Transverse colon (tissue), 4 donors: ENCODE measurements at regions not wholly inside any gene's neighbourhood (a gene's known extent, or its start where the extent isn't known, plus 50 kb on each side); places are given as distances from the start of the nearest gene placed in this dataset.
"Not testable (repeated sequence)": the region's sequence is repeated elsewhere in the genome, so short reads cannot be mapped to it uniquely, and the experiment has no call there.

ENCODE experiments used
- CTCF ChIP-seq, 5 experiments: fragments of 200-600 bp in 3 of 5; fragments of 450-650 bp in 2 of 5; sonication (generic) in 3 of 5; IDR thresholded peaks; 1 replicate in 2 of 5; 2 replicates in 3 of 5; pipeline ENCODE4 v1.5.1; 2016 to 2017; ENCODE audit warnings: antibody characterized with exemption in 5 of 5, inconsistent platforms in 3 of 5, mild to moderate bottlenecking in 2 of 5, moderate library complexity in 1 of 5
- EP300 ChIP-seq: sonication (generic); formaldehyde crosslinking; IDR thresholded peaks from one replicate; pipeline ENCODE4 v1.6.1; 2017; ENCODE audit warnings: antibody characterized with exemption, low read depth
- POLR2A ChIP-seq: fragments of 450-650 bp; IDR thresholded peaks from one replicate; pipeline ENCODE4 v1.6.1; 2016; ENCODE audit warnings: antibody characterized with exemption, mild to moderate bottlenecking, moderate library complexity
- POLR2AphosphoS5 ChIP-seq, 3 donors: sonication (generic); formaldehyde crosslinking; IDR thresholded peaks; one replicate each; pipeline ENCODE4 v1.6.1; 2016; ENCODE audit warnings: antibody characterized with exemption in 3 of 3

DNA sequence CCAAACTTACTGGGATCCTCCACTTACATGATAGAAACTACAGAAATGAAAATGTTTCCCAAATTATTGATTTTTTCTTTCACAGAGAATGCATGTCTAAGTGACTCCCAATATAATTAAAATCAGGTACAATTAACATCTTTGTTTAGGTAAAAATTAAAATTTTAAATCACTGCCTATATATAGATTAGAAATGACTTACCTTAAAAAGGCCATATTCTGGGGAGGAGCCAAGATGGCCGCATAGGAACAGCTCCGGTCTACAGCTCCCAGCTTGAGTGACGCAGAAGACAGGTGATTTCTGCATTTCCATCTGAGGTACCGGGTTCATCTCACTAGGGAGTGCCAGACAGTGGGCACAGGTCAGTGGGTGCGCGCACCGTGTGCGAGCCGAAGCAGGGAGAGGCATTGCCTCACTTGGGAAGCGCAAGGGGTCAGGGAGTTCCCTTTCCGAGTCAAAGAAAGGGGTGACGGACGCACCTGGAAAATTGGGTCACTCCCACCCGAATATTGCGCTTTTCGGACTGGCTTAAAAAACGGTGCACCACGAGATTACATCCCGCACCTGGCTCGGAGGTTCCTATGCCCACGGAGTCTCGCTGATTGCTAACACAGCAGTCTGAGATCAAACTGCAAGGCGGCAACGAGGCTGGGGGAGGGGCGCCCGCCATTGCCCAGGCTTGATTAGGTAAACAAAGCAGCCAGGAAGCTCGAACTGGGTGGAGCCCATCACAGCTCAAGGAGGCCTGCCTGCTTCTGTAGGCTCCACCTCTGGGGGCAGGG is 757.9 kb downstream of the C4orf33 start:
- TF ChIP-seq CTCF (IDR thresholded peaks at IDR 0.05); POLR2A; EP300; POLR2AphosphoS5 (IDR thresholded peaks at IDR 0.05): not testable (repeated sequence)
